GM12872 (cell line): ENCODE measurements at regions not wholly inside any gene's neighbourhood (a gene's known extent, or its start where the extent isn't known, plus 50 kb on each side); places are given as distances from the start of the nearest gene placed in this dataset.

ENCODE experiments used
- CTCF ChIP-seq: IDR thresholded peaks from 3 replicates; pipeline ENCODE4 v1.5.1; 2011; ENCODE audit warnings: low read depth, mild to moderate bottlenecking, low read length, moderate library complexity; ENCODE audit not compliant: insufficient read depth

GRCh38 chr9:18229992-18230676, 243.8 kb upstream of the ADAMTSL1 start:
- no peak for TF ChIP-seq CTCF

GRCh38 chr9:18233311-18233710, 240.6 kb upstream of the ADAMTSL1 start:
- no peak for TF ChIP-seq CTCF

GRCh38 chr9:18233776-18234445, 240.0 kb upstream of the ADAMTSL1 start:
- no peak for TF ChIP-seq CTCF

- no peak for TF ChIP-seq CTCF
These were observed 238.6 kb upstream of the ADAMTSL1 start for GRCh38 chr9:18235181-18235908.

- no peak for TF ChIP-seq CTCF
These were observed 237.6 kb upstream of the ADAMTSL1 start for GRCh38 chr9:18236336-18236735.

- TF ChIP-seq CTCF = no peak
These were observed 236.2 kb upstream of the ADAMTSL1 start for GRCh38 chr9:18237776-18238175.

GRCh38 chr9:18238254-18238653, 235.7 kb upstream of the ADAMTSL1 start:
- TF ChIP-seq CTCF = no peak
